ENCODE measurements at regions not wholly inside any gene's neighbourhood (a gene's known extent, or its start where the extent isn't known, plus 50 kb on each side); places are given as distances from the start of the nearest gene placed in this dataset.
"Not testable (repeated sequence)": the region's sequence is repeated elsewhere in the genome, so short reads cannot be mapped to it uniquely, and the experiment has no call there.

DNA sequence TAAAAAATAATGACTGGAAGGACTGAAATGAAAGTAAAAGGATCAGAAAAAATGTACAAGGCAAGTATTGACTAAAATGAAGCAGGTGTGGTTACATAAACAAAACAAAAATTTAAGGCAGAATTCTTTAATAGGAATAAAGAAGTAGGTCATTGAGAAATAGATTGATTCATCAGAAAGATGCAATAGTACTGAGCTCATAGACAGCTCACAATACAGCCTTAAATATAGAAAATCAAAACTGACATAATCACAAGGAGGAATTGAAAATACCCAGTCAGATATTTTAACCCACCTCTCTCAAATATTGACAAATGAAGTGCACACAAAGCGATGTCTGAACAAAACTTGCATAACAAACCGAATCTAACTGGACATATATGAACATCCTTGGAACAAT lies 366.8 kb upstream of the DPYD start:
- DNase-seq (ENCODE audit: low read depth in 2 of 2): no peak

- no peak for DNase-seq (ENCODE audit: low read depth in 2 of 2)
These were observed 365.8 kb upstream of the DPYD start for GRCh38 chr1:98286656-98287055.

- DNase-seq (ENCODE audit: low read depth in 2 of 2): not testable (repeated sequence)
These were observed 364.5 kb upstream of the DPYD start for GRCh38 chr1:98285286-98285685.

- DNase-seq (ENCODE audit: low read depth in 2 of 2): no peak
These were observed 359.2 kb upstream of the DPYD start for GRCh38 chr1:98280049-98280448.

DNA sequence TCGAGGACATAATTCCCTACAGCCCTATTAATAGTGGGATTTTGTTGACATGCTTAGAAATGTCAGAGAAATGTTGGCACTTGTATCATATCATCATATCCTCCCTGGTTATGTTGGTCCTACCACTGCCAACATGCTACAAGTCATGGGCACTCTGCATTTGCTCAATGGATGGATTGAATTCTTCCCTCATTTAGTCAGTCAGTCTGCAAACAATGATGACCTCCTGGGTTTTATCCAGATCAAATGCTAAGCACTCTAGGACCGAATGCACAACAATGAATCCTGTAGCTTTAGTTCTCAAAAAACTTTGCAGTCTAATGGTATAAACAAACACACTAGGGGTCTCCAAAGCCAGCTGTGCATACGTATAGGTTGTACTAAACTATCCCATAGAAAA lies 357.2 kb upstream of the DPYD start:
- no peak for DNase-seq (ENCODE audit: low read depth in 2 of 2)

DNA sequence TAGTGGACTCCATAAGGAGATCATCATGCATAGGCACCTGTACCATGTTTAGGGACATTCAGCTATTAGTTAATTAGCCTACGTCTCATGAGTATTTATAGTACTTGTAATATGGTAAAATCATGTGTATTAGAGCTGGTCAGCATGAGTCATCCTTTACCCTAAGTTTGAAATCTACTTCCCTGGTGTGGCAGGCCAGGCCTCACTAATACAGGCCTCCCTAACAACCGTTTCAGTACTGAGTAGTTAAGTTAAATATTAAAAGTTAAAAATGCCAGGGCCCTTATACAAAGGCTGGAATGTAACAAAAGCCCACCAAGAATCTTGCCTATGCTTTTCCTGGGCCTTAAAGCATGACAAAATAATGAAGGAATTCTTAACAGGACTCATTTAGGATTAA lies 356.3 kb upstream of the DPYD start:
- DNase-seq (ENCODE audit: low read depth in 2 of 2): no peak

DNA sequence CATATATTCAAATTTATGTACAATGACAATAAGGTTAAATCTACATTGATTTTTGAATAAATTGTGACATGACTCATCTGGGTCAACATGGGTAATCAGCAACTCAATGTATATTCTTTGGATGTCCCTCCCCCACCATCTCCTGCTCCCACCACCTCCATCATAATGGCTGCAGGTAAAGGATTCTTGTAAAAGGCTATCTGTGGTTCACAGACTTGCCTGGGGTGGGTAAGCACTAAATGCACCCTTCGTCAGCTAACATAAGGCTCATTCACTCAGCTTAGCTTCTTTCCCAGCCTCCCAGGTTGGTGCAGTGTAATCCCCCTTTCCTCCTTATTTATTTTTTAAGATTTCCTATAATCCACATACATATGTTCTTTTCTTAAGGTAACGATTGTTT lies 355.7 kb upstream of the DPYD start:
- DNase-seq (ENCODE audit: low read depth in 2 of 2): no peak

DNA sequence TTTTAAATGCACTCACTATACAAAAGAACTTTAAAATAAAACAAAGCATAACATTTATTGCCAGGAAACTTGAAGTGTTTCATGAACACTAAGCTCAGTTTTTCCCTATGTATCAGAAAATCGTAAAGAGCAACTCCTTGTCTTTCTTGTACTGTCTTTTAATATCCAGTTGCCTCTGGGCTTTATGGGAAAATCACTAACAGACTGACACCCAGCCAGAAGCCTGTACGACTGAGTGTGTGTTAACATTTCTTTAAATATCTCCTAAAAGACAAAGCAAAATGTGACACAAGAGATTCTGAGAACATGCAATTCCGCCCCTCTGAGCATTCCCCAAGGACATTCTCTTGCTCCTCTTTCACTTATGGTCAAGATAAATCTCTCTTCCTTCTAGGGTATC lies 347.5 kb upstream of the DPYD start:
- no peak for DNase-seq (ENCODE audit: low read depth in 2 of 2)

DNA sequence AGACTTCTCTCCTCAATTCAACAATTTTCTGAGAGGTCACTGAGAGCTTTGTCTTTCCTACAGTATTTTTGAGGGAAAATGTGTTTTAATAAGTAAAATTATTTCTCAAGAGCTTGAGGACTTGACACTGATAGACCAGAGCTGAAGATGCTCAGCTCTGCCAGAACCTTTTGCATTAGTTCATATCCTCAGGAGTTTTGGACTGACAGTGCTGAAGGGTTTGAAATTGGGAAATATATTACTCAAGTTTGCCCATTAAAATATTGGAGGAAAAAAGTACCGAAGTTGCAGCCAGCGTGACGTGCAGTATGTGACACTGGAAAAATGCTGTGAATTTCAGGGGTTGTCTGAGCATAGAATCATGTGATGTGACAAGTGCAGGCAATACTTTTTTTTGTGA lies 346.6 kb upstream of the DPYD start:
- DNase-seq (ENCODE audit: low read depth in 2 of 2): no peak

GRCh38 chr1:98264727-98265126 lies 343.9 kb upstream of the DPYD start:
- DNase-seq (ENCODE audit: low read depth in 2 of 2): no peak

DNA sequence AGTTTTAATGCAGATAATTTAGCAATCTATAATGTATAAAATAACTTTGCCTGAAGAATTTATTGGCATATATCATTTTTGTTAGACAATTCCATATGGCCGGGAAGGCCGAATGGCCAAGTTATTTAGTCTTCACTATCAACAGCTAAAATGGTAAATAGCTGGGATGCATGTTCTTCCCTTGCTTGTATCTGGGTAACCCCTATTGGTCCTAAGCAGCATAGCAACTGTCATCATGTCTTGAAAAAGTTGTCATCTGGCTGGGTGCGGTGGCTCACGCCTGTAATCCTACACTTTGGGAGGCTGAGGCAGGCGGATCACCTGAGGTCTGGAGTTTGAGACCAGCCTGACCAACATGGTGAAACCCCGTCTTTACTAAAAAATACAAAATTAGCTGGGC lies 340.0 kb upstream of the DPYD start:
- no peak for DNase-seq (ENCODE audit: low read depth in 2 of 2)

- no peak for DNase-seq (ENCODE audit: low read depth in 2 of 2)
These were observed 339.6 kb upstream of the DPYD start for GRCh38 chr1:98260412-98260811.

- no peak for DNase-seq (ENCODE audit: low read depth in 2 of 2)
These were observed 335.9 kb upstream of the DPYD start for GRCh38 chr1:98256700-98257099.

- DNase-seq (ENCODE audit: low read depth in 2 of 2): no peak
These were observed 332.3 kb upstream of the DPYD start for GRCh38 chr1:98253145-98253544.

DNA sequence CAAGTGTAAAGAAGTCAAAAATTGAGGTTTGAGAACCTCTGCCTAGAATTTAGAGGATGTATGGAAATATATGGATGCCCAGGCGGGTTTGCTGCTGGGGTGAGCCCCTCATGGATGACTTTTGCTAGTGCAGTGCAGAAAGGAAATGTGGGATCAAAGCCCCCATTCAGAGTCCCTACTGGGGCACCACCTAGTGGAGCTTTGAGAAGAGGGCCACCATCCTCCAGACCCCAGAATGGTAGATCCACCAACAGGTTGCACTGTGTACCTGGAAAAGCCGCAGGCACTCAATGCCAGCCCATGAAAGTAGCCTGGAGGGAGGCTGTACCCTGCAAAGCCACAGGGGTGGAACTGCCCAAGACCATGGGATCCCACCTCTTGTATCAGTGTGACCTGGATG lies 330.7 kb upstream of the DPYD start:
- DNase-seq (ENCODE audit: low read depth in 2 of 2): no peak

GRCh38 chr1:98232678-98233077 lies 311.8 kb upstream of the DPYD start:
- no peak for DNase-seq (ENCODE audit: low read depth in 2 of 2)

DNA sequence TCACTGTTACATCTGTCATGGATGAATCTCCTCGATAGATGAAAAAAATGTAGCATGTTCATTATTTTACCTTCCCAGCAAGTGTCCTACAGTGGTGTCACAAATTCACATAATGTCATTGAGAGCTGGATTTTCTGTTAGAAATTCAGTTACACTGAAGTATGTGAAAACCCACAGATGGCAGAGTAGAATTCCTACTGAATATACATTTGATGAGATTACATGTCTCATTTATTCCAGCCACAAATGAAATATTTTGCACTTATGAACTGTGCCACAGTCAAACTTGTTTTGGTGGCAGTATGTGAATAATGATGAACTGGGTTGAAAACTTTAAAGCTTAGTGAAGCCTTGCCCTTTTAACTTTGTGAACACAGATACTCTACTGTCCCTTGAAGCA lies 301.9 kb upstream of the DPYD start:
- DNase-seq (ENCODE audit: low read depth in 2 of 2): no peak

DNA sequence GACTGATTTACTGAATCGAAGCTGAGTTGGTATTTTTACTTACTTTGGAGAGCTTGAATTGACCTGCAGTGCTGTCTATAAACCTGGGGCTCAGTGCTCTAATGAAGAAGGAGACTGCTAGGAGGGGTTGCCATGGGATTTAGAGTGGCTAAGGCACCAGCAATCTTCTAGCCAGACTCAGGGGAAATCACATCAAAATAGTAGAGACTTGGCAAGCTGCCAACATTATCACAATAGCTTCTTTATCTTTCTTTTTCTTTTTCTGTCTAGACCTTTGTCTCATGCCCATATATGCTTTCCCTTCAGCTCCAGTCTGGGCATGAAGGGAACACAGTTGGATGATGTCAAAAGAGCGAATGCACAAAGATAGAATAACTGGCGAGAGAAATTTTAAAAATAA lies 301.1 kb upstream of the DPYD start:
- no peak for DNase-seq (ENCODE audit: low read depth in 2 of 2)

DNA sequence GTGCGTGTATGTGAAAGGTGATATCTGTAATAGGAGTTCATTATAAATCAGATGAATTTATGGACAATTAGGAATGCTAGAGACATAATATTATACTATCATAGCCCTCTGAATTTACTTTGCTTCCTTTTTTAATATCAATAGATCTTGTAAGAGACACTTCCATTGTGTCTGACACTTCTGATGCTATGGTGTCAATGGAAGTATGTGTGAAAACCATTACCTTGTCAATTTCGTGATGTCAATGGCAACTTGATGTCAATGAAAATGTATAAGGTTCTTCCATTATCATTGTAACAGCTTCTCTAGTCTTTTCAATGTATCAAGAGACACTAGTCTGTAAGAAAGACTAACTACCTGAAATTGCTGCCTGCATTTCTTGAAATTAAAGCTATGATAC lies 296.8 kb upstream of the DPYD start:
- DNase-seq (ENCODE audit: low read depth in 2 of 2): no peak

DNA sequence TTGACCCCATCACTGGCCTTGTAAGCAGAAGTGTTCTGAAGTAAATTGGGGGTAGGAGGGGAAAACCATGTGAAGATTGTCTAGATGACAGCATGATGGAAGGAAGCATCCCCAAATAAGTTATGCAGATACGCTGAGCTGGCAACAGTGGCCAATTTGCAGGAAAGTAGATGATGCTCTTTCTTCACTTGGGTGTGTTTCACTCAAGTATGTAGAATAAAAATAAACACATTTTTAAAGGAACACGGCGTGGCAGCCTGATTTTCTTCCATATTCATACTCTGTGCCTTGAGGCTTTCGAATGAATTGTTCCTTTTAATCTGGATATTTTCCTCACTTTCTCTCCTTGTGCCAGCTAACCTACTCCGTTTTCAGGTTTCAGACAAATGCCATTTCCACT lies 295.5 kb upstream of the DPYD start:
- DNase-seq (ENCODE audit: low read depth in 2 of 2): no peak

GRCh38 chr1:98211271-98211845 lies 290.5 kb upstream of the DPYD start:
- DNase-seq (ENCODE audit: low read depth in 2 of 2): no peak

DNA sequence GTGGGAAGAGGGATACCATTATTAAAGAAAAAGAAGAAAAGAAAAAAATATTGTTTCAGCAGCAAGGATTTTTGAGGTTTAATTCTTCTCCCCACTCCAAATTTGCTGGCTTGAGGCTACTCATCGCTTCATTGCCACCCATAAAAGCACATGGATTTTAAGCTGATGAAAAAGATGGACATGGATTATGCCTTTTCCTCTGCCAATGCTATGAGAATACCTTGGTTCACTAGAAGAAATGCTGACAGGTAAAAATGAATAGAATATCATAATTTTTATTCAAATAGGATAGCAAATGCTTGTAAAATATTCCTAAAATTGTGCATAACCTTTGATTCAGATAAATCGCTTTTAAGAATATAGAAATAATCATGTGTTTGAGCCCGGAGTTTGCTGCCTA lies 289.7 kb upstream of the DPYD start:
- DNase-seq (ENCODE audit: low read depth in 2 of 2): no peak

- DNase-seq (ENCODE audit: low read depth in 2 of 2): no peak
These were observed 289.2 kb upstream of the DPYD start for GRCh38 chr1:98210064-98210463.

DNA sequence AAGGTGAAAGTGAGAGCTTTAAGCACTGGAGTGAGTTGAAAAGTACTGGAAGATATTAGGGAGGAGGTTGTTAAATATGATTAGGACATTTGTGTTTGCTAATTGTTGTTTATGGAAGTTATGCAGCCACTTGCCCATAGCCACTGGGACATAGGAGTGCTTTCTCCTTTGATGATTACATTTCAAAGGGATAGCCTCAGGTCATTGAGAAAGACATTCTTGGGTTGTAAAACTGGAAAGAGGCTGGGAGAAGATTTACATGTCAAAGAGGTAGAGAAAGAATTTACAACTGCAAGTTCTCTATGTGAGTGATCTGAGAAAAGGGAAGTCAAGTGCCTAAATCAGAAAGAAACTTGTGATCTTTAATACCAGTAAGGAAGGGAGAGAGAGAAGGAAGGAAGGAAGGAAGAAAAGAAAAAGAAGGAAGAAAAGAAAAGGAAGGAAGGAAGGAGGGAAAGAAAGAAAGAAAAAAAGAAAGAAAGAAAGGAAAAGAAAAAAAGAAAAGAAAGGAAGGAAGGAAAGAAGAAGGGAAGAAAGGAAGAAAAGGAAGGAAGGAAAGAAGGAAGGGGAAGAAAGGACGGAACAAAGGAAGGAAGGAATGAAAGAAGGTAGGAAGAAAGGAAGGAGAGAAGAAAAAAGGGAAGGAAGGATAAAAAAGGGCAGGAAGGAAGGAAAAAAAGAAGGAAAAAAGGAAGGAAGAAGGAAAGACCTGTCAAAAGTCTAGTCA lies 284.6 kb upstream of the DPYD start:
- no peak for DNase-seq (ENCODE audit: low read depth in 2 of 2)
